Endothelial cell of umbilical vein (primary cell): ENCODE measurements at regions not wholly inside any gene's neighbourhood (a gene's known extent, or its start where the extent isn't known, plus 50 kb on each side); places are given as distances from the start of the nearest gene placed in this dataset.

Experiments
- BruUV-seq: library from RNA; stranded (reverse); fragments of 400-500 nt; replicated peaks from 2 replicates; lab custom pipeline; 2021; lab: Mats Ljungman, UMichigan
- CTCF ChIA-PET: fragments of 300-600, 350-600 bp; sonication (Branson Sonifier 250); formaldehyde crosslinking; loops from one replicate; lab custom pipeline; 2021; ENCODE audit warnings: antibody characterized with exemption, inconsistent platforms; lab: Charles Lee
- POLR2A ChIA-PET: fragments of 300-600, 350-600 bp; sonication (Branson Sonifier 250); formaldehyde crosslinking; loops from one replicate; lab custom pipeline; 2021; ENCODE audit warnings: antibody characterized with exemption, inconsistent platforms; lab: Charles Lee
- DNase-seq: peaks from one replicate; pipeline ENCODE4 v3.0.0-alpha.2; 2011; ENCODE audit warnings: low read depth, low spot score
- FAIRE-seq: peaks from 2 replicates; lab custom pipeline; 2011; peaks lifted over from hg19 to GRCh38; lab: Jason Lieb, UNC
- H2AFZ ChIP-seq: 2 replicates; pipeline ENCODE4 v1.6.0; 2012; ENCODE audit warnings: low read depth, low read length, control low read depth, inconsistent platforms
- H3K27ac ChIP-seq: 2 replicates; pipeline ENCODE4 v1.5.1; 2011; ENCODE audit warnings: low read depth, mild to moderate bottlenecking, control low read depth, low read length, moderate library complexity; ENCODE audit not compliant: insufficient read depth
- H3K27me3 ChIP-seq, 2 experiments: 2 replicates each; pipeline versions ENCODE4 v1.6.0 to v1.6.1; 2011; ENCODE audit warnings: low read length in 2 of 2, mixed read lengths in 1 of 2; ENCODE audit not compliant: control insufficient read depth in 2 of 2, insufficient read depth in 2 of 2
- H3K36me3 ChIP-seq, 2 experiments: 2 replicates in 1 of 2; 3 replicates in 1 of 2; pipeline ENCODE4 v1.5.1; 2011; ENCODE audit warnings: low read length in 2 of 2, mild to moderate bottlenecking in 1 of 2, moderate library complexity in 1 of 2; ENCODE audit not compliant: control insufficient read depth in 2 of 2, insufficient read depth in 2 of 2; ENCODE audit errors: extremely low read depth in 1 of 2
- H3K4me1 ChIP-seq: 3 replicates; pipeline ENCODE4 v1.5.1; 2011; ENCODE audit warnings: mild to moderate bottlenecking, low read length; ENCODE audit not compliant: control insufficient read depth, insufficient read depth; ENCODE audit errors: extremely low read depth
- H3K4me2 ChIP-seq: 2 replicates; pipeline ENCODE4 v1.6.1; 2011; ENCODE audit warnings: low read length, control low read depth, mixed read lengths; ENCODE audit not compliant: insufficient read depth
- H3K4me3 ChIP-seq, 3 experiments: fragments of 200-600 bp in 1 of 3; sonication (generic), shearing (Covaris generic) in 1 of 3; replicated peaks in 1 of 3; 2 replicates each; pipeline ENCODE4 v1.5.1; 2011 to 2016; ENCODE audit warnings: control low read depth in 3 of 3, low read length in 3 of 3, mild to moderate bottlenecking in 2 of 3, inconsistent platforms in 1 of 3, low read depth in 1 of 3, moderate library complexity in 1 of 3; ENCODE audit not compliant: insufficient read depth in 1 of 3
- H3K79me2 ChIP-seq: 2 replicates; pipeline ENCODE4 v1.6.0; 2012; ENCODE audit warnings: low read length, inconsistent platforms; ENCODE audit not compliant: control insufficient read depth, insufficient read depth
- H3K9ac ChIP-seq: replicated peaks from 2 replicates; pipeline ENCODE3; 2011; ENCODE audit warnings: low read length, control low read depth; ENCODE audit not compliant: insufficient read depth; ENCODE audit errors: extremely low read depth
- H3K9me1 ChIP-seq: replicated peaks from 3 replicates; pipeline ENCODE4 v1.6.0; 2011; ENCODE audit warnings: mild to moderate bottlenecking, low read length; ENCODE audit not compliant: control insufficient read depth, insufficient read depth; ENCODE audit errors: extremely low read depth
- H3K9me3 ChIP-seq: replicated peaks from 2 replicates; pipeline ENCODE4 v1.5.1; 2012; ENCODE audit warnings: low read length, inconsistent platforms; ENCODE audit not compliant: control insufficient read depth, insufficient read depth
- H4K20me1 ChIP-seq: replicated peaks from 2 replicates; pipeline ENCODE3; 2011; ENCODE audit warnings: mild to moderate bottlenecking, low read length; ENCODE audit not compliant: control insufficient read depth, insufficient read depth; ENCODE audit errors: extremely low read depth
- CTCF ChIP-seq, 2 donors: IDR thresholded peaks; 1 replicate in 1 of 2; 2 replicates in 1 of 2; pipeline ENCODE4 v1.5.1; 2011; ENCODE audit warnings: low read length in 2 of 2, mild to moderate bottlenecking in 2 of 2, moderate library complexity in 2 of 2, control low read depth in 1 of 2, inconsistent platforms in 1 of 2, low read depth in 1 of 2; ENCODE audit not compliant: insufficient read depth in 1 of 2; ENCODE audit errors: extremely low read depth in 1 of 2
- EZH2 ChIP-seq: IDR thresholded peaks from 2 replicates; pipeline ENCODE4 v1.6.1; 2012; ENCODE audit warnings: borderline replicate concordance, low read depth, mild to moderate bottlenecking, moderate library complexity, low read length, inconsistent platforms; ENCODE audit not compliant: severe bottlenecking
- FOS ChIP-seq: IDR thresholded peaks from 2 replicates; pipeline ENCODE4 v1.6.1; 2011; ENCODE audit warnings: mild to moderate bottlenecking, low read length, moderate library complexity, borderline replicate concordance; ENCODE audit not compliant: insufficient read depth
- GATA2 ChIP-seq: IDR thresholded peaks from 2 replicates; pipeline ENCODE4 v1.7.0; 2011; ENCODE audit warnings: low read depth, mild to moderate bottlenecking, moderate library complexity, mixed read lengths, low read length; ENCODE audit not compliant: insufficient read length, insufficient read depth
- JUN ChIP-seq: IDR thresholded peaks from 2 replicates; pipeline ENCODE4 v1.6.1; 2011; ENCODE audit warnings: borderline replicate concordance, low read depth; ENCODE audit not compliant: insufficient read length, insufficient read depth
- MAX ChIP-seq: IDR thresholded peaks from 2 replicates; pipeline ENCODE4 v1.6.1; 2011; ENCODE audit not compliant: insufficient read depth, insufficient read length
- MYC ChIP-seq: IDR thresholded peaks from one replicate; pipeline ENCODE4 v1.6.1; 2011; ENCODE audit warnings: mild to moderate bottlenecking, low read depth, low read length
- POLR2A ChIP-seq: IDR thresholded peaks from 2 replicates; pipeline ENCODE4 v1.6.1; 2012; ENCODE audit warnings: low read depth, mild to moderate bottlenecking, control low read depth, low read length
- POLR2AphosphoS5 ChIP-seq: IDR thresholded peaks from 2 replicates; pipeline ENCODE4 v1.6.1; 2012; ENCODE audit warnings: low read depth, mild to moderate bottlenecking, control low read depth, low read length, moderate library complexity; ENCODE audit not compliant: insufficient read depth
- dilution Hi-C: fragments of 300-500 bp; cut with MboI; formaldehyde crosslinking; loops from one replicate; pipeline ENCODE4 v1.15.0; 2019; ENCODE audit warnings: low sequenced_read_pairs; ENCODE audit not compliant: extremely low pct_ligation_motif_present
- intact Hi-C: fragments of 100-400 bp; cut with micrococcal nuclease; formaldehyde crosslinking; loops from one replicate; pipeline ENCODE4 v1.10.0; 2022

- Histone ChIP-seq H3K9me1 (no peaks in the 10 kb centered on the region), H3K4me1 (peaks cover 5% of the 10 kb centered on the region), H3K4me3 (no peak overlapping the region), H2AFZ (no peak overlapping the region), H3K9me3 (no peaks in the 10 kb centered on the region), H3K36me3 (no peaks in the 10 kb centered on the region), H4K20me1 (no peaks in the 10 kb centered on the region), H3K79me2 (no peaks in the 10 kb centered on the region), H3K4me2 (no peak overlapping the region), H3K9ac (no peak overlapping the region), H3K27me3 (no peaks in the 10 kb centered on the region), H3K27ac (no peak overlapping the region)
- DNase-seq (no peak), FAIRE-seq (no peak)
- POLR2A ChIA-PET, result no interaction called here
- no TSS peak for BruUV-seq
- CTCF ChIA-PET, result interaction anchor here (1.4 to 1.6 kb wide), 3 partner anchors 22 to 118 kb away, joined by 3 to 5 read pairs (median 4); no protein-coding TSS in a partner anchor
- intact Hi-C loops (loop anchor here (5.0 kb wide), 1 partner anchor 36 kb away; no protein-coding TSS in a partner anchor), dilution Hi-C loops (no loop called here)
- TF ChIP-seq MYC (no peak), POLR2A (no peak), MAX (no peak), GATA2 (no peak), CTCF (IDR thresholded peaks at IDR 0.05; ENCODE audit: extremely low read depth in 1 of 2, insufficient read depth in 1 of 2, low read depth in 1 of 2, low read length in 2 of 2) (no peak), JUN (no peak), FOS (no peak), EZH2 (no peak), POLR2AphosphoS5 (no peak)
Observed at GRCh38 chr9:136603216-136603615, 57.4 kb upstream of the NOTCH1 start.
